HG02943 (cell line): ENCODE measurements at regions not wholly inside any gene's neighbourhood (a gene's known extent, or its start where the extent isn't known, plus 50 kb on each side); places are given as distances from the start of the nearest gene placed in this dataset.

Experiments used
- ATAC-seq: cut with Tn5 transposase; IDR thresholded peaks from one replicate; pipeline ENCODE4 v1.9.1; 2021; ENCODE audit warnings: mild to moderate bottlenecking, low read depth, moderate library complexity; ENCODE audit not compliant: unreplicated experiment

GRCh38 chr7:19247017-19247416 is 101.8 kb upstream of the FERD3L start:
- ATAC-seq: no peak

GRCh38 chr7:19242246-19242645 is 97.0 kb upstream of the FERD3L start:
- no peak for ATAC-seq

- ATAC-seq: no peak
Measured at GRCh38 chr7:19239951-19240350, 94.7 kb upstream of the FERD3L start.

- no peak for ATAC-seq
Measured at GRCh38 chr7:19235680-19236079, 90.5 kb upstream of the FERD3L start.

GRCh38 chr7:19224951-19225350 is 79.7 kb upstream of the FERD3L start:
- ATAC-seq: no peak

GRCh38 chr7:19215412-19215811 is 70.2 kb upstream of the FERD3L start:
- ATAC-seq: no peak

GRCh38 chr7:19213746-19214145 is 68.5 kb upstream of the FERD3L start:
- ATAC-seq: no peak

GRCh38 chr7:19210893-19211413 is 65.7 kb upstream of the FERD3L start:
- ATAC-seq: no peak

GRCh38 chr7:19209166-19209696 is 64.0 kb upstream of the FERD3L start:
- no peak for ATAC-seq

GRCh38 chr7:19206721-19207120 is 61.5 kb upstream of the FERD3L start:
- ATAC-seq: no peak

- ATAC-seq: no peak
Measured at GRCh38 chr7:19203686-19204085, 58.5 kb upstream of the FERD3L start.

- ATAC-seq: no peak
Measured at GRCh38 chr7:19202599-19202998, 57.4 kb upstream of the FERD3L start.
